H9 (cell line): ENCODE measurements at regions not wholly inside any gene's neighbourhood (a gene's known extent, or its start where the extent isn't known, plus 50 kb on each side); places are given as distances from the start of the nearest gene placed in this dataset.

ENCODE experiments used
- DNase-seq: peaks from one replicate; pipeline ENCODE4 v3.0.0-alpha.2; 2017
- H2AFZ ChIP-seq: one replicate; pipeline ENCODE4 v1.6.1; 2013; ENCODE audit warnings: mild to moderate bottlenecking, low read length, control low read depth, moderate library complexity
- H2AK5ac ChIP-seq: 2 replicates; pipeline ENCODE4 v1.6.1; 2013; ENCODE audit warnings: low read length, control low read depth, mixed read lengths; ENCODE audit not compliant: insufficient read length
- H2BK120ac ChIP-seq: one replicate; pipeline ENCODE4 v1.6.1; 2013; ENCODE audit warnings: low read depth, mild to moderate bottlenecking, low read length, control low read depth, inconsistent platforms; ENCODE audit not compliant: poor library complexity, severe bottlenecking
- H2BK12ac ChIP-seq: 2 replicates; pipeline ENCODE4 v1.6.1; 2013; ENCODE audit warnings: low read length, control low read depth, mixed read lengths, low read depth; ENCODE audit not compliant: insufficient read length
- H2BK15ac ChIP-seq: 2 replicates; pipeline ENCODE4 v1.6.1; 2013; ENCODE audit warnings: low read depth, low read length, control low read depth
- H2BK20ac ChIP-seq: one replicate; pipeline ENCODE4 v1.6.1; 2013; ENCODE audit warnings: low read depth, mild to moderate bottlenecking, low read length, control low read depth, inconsistent platforms; ENCODE audit not compliant: poor library complexity, severe bottlenecking
- H2BK5ac ChIP-seq: 2 replicates; pipeline ENCODE4 v1.6.1; 2013; ENCODE audit warnings: low read length, control low read depth, mixed read lengths; ENCODE audit not compliant: insufficient read length
- H3K14ac ChIP-seq: 2 replicates; pipeline ENCODE4 v1.6.1; 2013; ENCODE audit warnings: low read length, control low read depth; ENCODE audit not compliant: insufficient read depth
- H3K18ac ChIP-seq: 2 replicates; pipeline ENCODE4 v1.6.1; 2013; ENCODE audit warnings: low read depth, mild to moderate bottlenecking, mixed read lengths, low read length, control low read depth; ENCODE audit not compliant: insufficient read length
- H3K23ac ChIP-seq: 2 replicates; pipeline ENCODE4 v1.6.1; 2013; ENCODE audit warnings: low read length, control low read depth, mixed read lengths, low read depth; ENCODE audit not compliant: insufficient read length
- H3K23me2 ChIP-seq: 2 replicates; pipeline ENCODE4 v1.6.1; 2013; ENCODE audit warnings: low read depth, mild to moderate bottlenecking, mixed read lengths, low read length, control low read depth; ENCODE audit not compliant: insufficient read length, poor library complexity, severe bottlenecking
- H3K27ac ChIP-seq: 2 replicates; pipeline ENCODE4 v1.5.1; 2013; ENCODE audit warnings: low read length, control low read depth, mixed read lengths, low read depth; ENCODE audit not compliant: insufficient read length
- H3K27me3 ChIP-seq: 2 replicates; pipeline ENCODE4 v1.6.1; 2013; ENCODE audit warnings: low read length, control low read depth, inconsistent platforms; ENCODE audit not compliant: insufficient read depth
- H3K4ac ChIP-seq: 2 replicates; pipeline ENCODE4 v1.6.1; 2013; ENCODE audit warnings: low read depth, mild to moderate bottlenecking, control low read depth, inconsistent platforms, low read length, moderate library complexity
- H3K4me1 ChIP-seq: 2 replicates; pipeline ENCODE4 v1.6.1; 2013; ENCODE audit warnings: low read length, control low read depth, inconsistent platforms; ENCODE audit not compliant: insufficient read depth
- H3K4me2 ChIP-seq: 2 replicates; pipeline ENCODE4 v1.6.1; 2013; ENCODE audit warnings: low read length, control low read depth, mixed read lengths; ENCODE audit not compliant: insufficient read length, insufficient read depth
- H3K56ac ChIP-seq: 2 replicates; pipeline ENCODE4 v1.6.1; 2013; ENCODE audit warnings: low read depth, mild to moderate bottlenecking, mixed read lengths, low read length, control low read depth; ENCODE audit not compliant: insufficient read length
- H3K79me1 ChIP-seq: 2 replicates; pipeline ENCODE4 v1.6.1; 2013; ENCODE audit warnings: low read depth, mild to moderate bottlenecking, moderate library complexity, low read length, control low read depth, inconsistent platforms; ENCODE audit not compliant: insufficient read depth, poor library complexity, severe bottlenecking
- H3K79me2 ChIP-seq: 2 replicates; pipeline ENCODE4 v1.6.1; 2013; ENCODE audit warnings: low read length, control low read depth, inconsistent platforms; ENCODE audit not compliant: insufficient read depth
- H3K9ac ChIP-seq: 2 replicates; pipeline ENCODE4 v1.6.1; 2013; ENCODE audit warnings: low read length, control low read depth, mixed read lengths; ENCODE audit not compliant: insufficient read length; ENCODE audit errors: extremely low read depth
- H3K9me3 ChIP-seq: one replicate; pipeline ENCODE4 v1.6.1; 2013; ENCODE audit warnings: low read depth, low read length, inconsistent platforms; ENCODE audit not compliant: control insufficient read depth
- H3T11ph ChIP-seq: one replicate; pipeline ENCODE4 v1.6.1; 2013; ENCODE audit warnings: mild to moderate bottlenecking, low read length, control low read depth, inconsistent platforms
- H4K20me1 ChIP-seq: one replicate; pipeline ENCODE4 v1.6.1; 2013; ENCODE audit not compliant: control insufficient read depth, insufficient read length, insufficient read depth
- H4K5ac ChIP-seq: 2 replicates; pipeline ENCODE4 v1.6.1; 2013; ENCODE audit warnings: low read depth, mild to moderate bottlenecking, mixed read lengths, low read length, control low read depth; ENCODE audit not compliant: insufficient read length
- H4K8ac ChIP-seq: replicated peaks from 2 replicates; pipeline ENCODE4 v1.6.1; 2013; ENCODE audit warnings: low read length, control low read depth, mixed read lengths, low read depth; ENCODE audit not compliant: insufficient read length
- H4K91ac ChIP-seq: 2 replicates; pipeline ENCODE4 v1.6.1; 2013; ENCODE audit warnings: low read depth, mild to moderate bottlenecking, moderate library complexity, mixed read lengths, low read length, control low read depth; ENCODE audit not compliant: insufficient read length
- H3K27ac Mint-ChIP-seq, 3 experiments: 2 replicates in 2 of 3; 3 replicates in 1 of 3; pipeline ENCODE4 v1.8.0; 2020 to 2021; ENCODE audit warnings: mixed read lengths in 3 of 3, mild to moderate bottlenecking in 1 of 3, moderate library complexity in 1 of 3
- H3K27me3 Mint-ChIP-seq: 2 replicates; pipeline ENCODE4 v1.8.0; 2021; ENCODE audit warnings: low read depth, mild to moderate bottlenecking, moderate library complexity, mixed read lengths
- H3K36me3 Mint-ChIP-seq, 3 experiments: 2 replicates in 2 of 3; 3 replicates in 1 of 3; pipeline ENCODE4 v1.8.0; 2020 to 2021; ENCODE audit warnings: low read depth in 3 of 3, mixed read lengths in 3 of 3; ENCODE audit not compliant: insufficient read depth in 1 of 3
- H3K4me1 Mint-ChIP-seq, 2 experiments: 2 replicates each; pipeline ENCODE4 v1.8.0; 2020; ENCODE audit warnings: mixed read lengths in 2 of 2
- H3K4me3 Mint-ChIP-seq, 2 experiments: 2 replicates in 1 of 2; 3 replicates in 1 of 2; pipeline ENCODE4 v1.8.0; 2020 to 2021; ENCODE audit warnings: mild to moderate bottlenecking in 2 of 2, mixed read lengths in 2 of 2, moderate library complexity in 1 of 2
- H3K9me3 Mint-ChIP-seq, 2 experiments: 2 replicates in 1 of 2; 3 replicates in 1 of 2; pipeline ENCODE4 v1.8.0; 2020; ENCODE audit warnings: mild to moderate bottlenecking in 2 of 2, mixed read lengths in 2 of 2, moderate library complexity in 1 of 2
- CTCF ChIP-seq: fragments of 200-600 bp; sonication (generic); conservative IDR thresholded peaks from 3 replicates; pipeline ENCODE4 v1.8.0; 2021; ENCODE audit warnings: antibody characterized with exemption, mild to moderate bottlenecking
- WGBS: extraction: QIAGEN DNeasy Blood & Tissue Kit; methylation state at CpG from one replicate; pipeline ENCODE4 v1.1.7; 2013; ENCODE audit warnings: missing lambda C conversion rate, low lambda C conversion rate, mixed read lengths; ENCODE audit not compliant: insufficient read length; ENCODE audit errors: extremely low coverage; 5-methylcytosine and 5-hydroxymethylcytosine counted together

- Histone ChIP-seq H3K4me1 (no peaks in the 10 kb centered on the region), H4K20me1 (no peaks in the 10 kb centered on the region), H3K23ac (no peak overlapping the region), H2BK12ac (no peak overlapping the region), H3K9me3 (peaks cover 84% of the 10 kb centered on the region), H3K4me2 (no peak overlapping the region), H3K18ac (no peak overlapping the region), H3K14ac (no peak overlapping the region), H2BK15ac (no peak overlapping the region), H2BK120ac (no peak overlapping the region), H3K27me3 (no peaks in the 10 kb centered on the region), H2BK20ac (no peak overlapping the region), H3K79me2 (no peaks in the 10 kb centered on the region), H3K4ac (no peak overlapping the region), H3K23me2 (no peaks in the 10 kb centered on the region), H4K5ac (no peak overlapping the region), H4K91ac (no peak overlapping the region), H2AFZ (no peak overlapping the region), H3K79me1 (no peaks in the 10 kb centered on the region), H3K56ac (no peak overlapping the region), H2BK5ac (no peak overlapping the region), H2AK5ac (no peak overlapping the region), H3K9ac (no peak overlapping the region), H3K27ac (no peak overlapping the region), H4K8ac (no peak overlapping the region), H3T11ph (no peak overlapping the region)
- Mint-ChIP-seq H3K27me3 (peaks cover 1% of the 10 kb centered on the region; the same call in 1 of the 2 replicates), H3K9me3 (peaks cover 70 to 72% of the 10 kb centered on the region in 2 experiments), H3K36me3 (peaks cover 5 to 28% (median 10%) of the 10 kb centered on the region in 3 experiments; a peak in 6 of 7 replicates), H3K4me3 (no peak overlapping the region), H3K27ac (no peak overlapping the region), H3K4me1 (no peaks in the 10 kb centered on the region)
- TF ChIP-seq CTCF: no peak
- DNase-seq: no peak
- WGBS: no CpG with 5 or more reads among the region's 3 CpGs
Observed at GRCh38 chr19:57047743-57048142, 72.0 kb upstream of the USP29 start.
